HG02763 (cell line): ENCODE measurements at regions not wholly inside any gene's neighbourhood (a gene's known extent, or its start where the extent isn't known, plus 50 kb on each side); places are given as distances from the start of the nearest gene placed in this dataset.
"Not testable (repeated sequence)": the region's sequence is repeated elsewhere in the genome, so short reads cannot be mapped to it uniquely, and the experiment has no call there.

Experiments used
- ATAC-seq: cut with Tn5 transposase; IDR thresholded peaks from one replicate; pipeline ENCODE4 v1.9.1; 2021; ENCODE audit warnings: mild to moderate bottlenecking, moderate library complexity; ENCODE audit not compliant: unreplicated experiment

GRCh38 chr11:16605894-16606783, 132.3 kb upstream of the C11orf58 start:
- ATAC-seq: peak; percentile 89

- ATAC-seq: no peak
These were observed 133.0 kb upstream of the C11orf58 start for GRCh38 chr11:16605389-16605893.

GRCh38 chr11:16604794-16605388, 133.6 kb upstream of the C11orf58 start:
- ATAC-seq: no peak

GRCh38 chr11:16603890-16604793, 134.3 kb upstream of the C11orf58 start:
- ATAC-seq: no peak

GRCh38 chr11:16603245-16603644, 135.2 kb upstream of the C11orf58 start:
- ATAC-seq: no peak

GRCh38 chr11:16598906-16599305, 139.5 kb upstream of the C11orf58 start:
- no peak for ATAC-seq

- ATAC-seq: no peak
These were observed 140.4 kb upstream of the C11orf58 start for GRCh38 chr11:16598032-16598431.

- no peak for ATAC-seq
These were observed 142.2 kb upstream of the C11orf58 start for GRCh38 chr11:16596231-16596630.

- no peak for ATAC-seq
These were observed 147.3 kb upstream of the C11orf58 start for GRCh38 chr11:16591157-16591556.

GRCh38 chr11:16587670-16588069, 150.8 kb upstream of the C11orf58 start:
- no peak for ATAC-seq

GRCh38 chr11:16584569-16584968, 153.9 kb upstream of the C11orf58 start:
- no peak for ATAC-seq

GRCh38 chr11:16581078-16581477, 157.4 kb upstream of the C11orf58 start:
- not testable (repeated sequence) for ATAC-seq

- ATAC-seq: no peak
These were observed 161.0 kb upstream of the C11orf58 start for GRCh38 chr11:16577490-16577889.

- not testable (repeated sequence) for ATAC-seq
These were observed 163.6 kb upstream of the C11orf58 start for GRCh38 chr11:16574889-16575288.

- no peak for ATAC-seq
These were observed 165.5 kb upstream of the C11orf58 start for GRCh38 chr11:16572945-16573344.

GRCh38 chr11:16561150-16561549, 177.3 kb upstream of the C11orf58 start:
- no peak for ATAC-seq

- no peak for ATAC-seq
These were observed 180.0 kb upstream of the C11orf58 start for GRCh38 chr11:16558494-16558893.

- ATAC-seq: no peak
These were observed 182.5 kb upstream of the C11orf58 start for GRCh38 chr11:16555956-16556355.

- ATAC-seq: no peak
These were observed 184.1 kb upstream of the C11orf58 start for GRCh38 chr11:16554361-16554760.

GRCh38 chr11:16547879-16548278, 190.6 kb upstream of the C11orf58 start:
- ATAC-seq: no peak

GRCh38 chr11:16543642-16544041, 187.3 kb upstream of the SOX6 start:
- ATAC-seq: no peak
